ENCODE measurements at regions not wholly inside any gene's neighbourhood (a gene's known extent, or its start where the extent isn't known, plus 50 kb on each side); places are given as distances from the start of the nearest gene placed in this dataset.

DNA sequence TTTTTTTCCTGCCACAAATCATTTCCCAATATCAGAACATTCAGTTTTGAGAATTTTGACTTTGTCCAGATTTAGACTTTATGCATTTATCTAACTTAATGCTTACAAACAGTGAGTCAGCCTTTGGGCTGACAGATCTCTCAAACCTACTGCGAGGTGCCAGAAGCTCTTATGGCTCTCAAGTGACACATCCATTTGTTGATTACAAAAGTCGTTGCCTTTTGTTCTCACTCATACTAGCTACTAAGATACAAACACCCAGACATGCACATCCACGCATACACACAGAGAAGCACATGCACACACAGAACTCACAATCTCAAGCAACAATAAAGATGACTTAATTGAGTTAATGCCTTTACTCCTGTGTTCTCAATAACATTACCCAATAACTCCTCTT is 1147.5 kb downstream of the DIAPH3 start:
- no peak overlapping the region for H3K4me3 ChIP-seq (ENCODE audit: low read depth in 1 of 3, low read length in 3 of 3)
- H3K9me3 ChIP-seq (ENCODE audit: control insufficient read depth in 4 of 4, low read length in 3 of 4) = no peaks in the 10 kb centered on the region
- no peak for DNase-seq (ENCODE audit: low spot score)
- no peaks in the 10 kb centered on the region for H3K4me1 ChIP-seq (ENCODE audit: control insufficient read depth in 4 of 4, insufficient read depth in 4 of 4, low read length in 3 of 4)
- H3K27me3 ChIP-seq (ENCODE audit: control insufficient read depth in 4 of 4, insufficient read depth in 4 of 4, low read length in 3 of 4) = peaks cover 0 to 2% (median 0%) of the 10 kb centered on the region in 4 donors
- WGBS = 84% methylated on average over 3 of the region's 3 CpGs
- TF ChIP-seq RAD21 (IDR thresholded peaks at IDR 0.05) = no peak
- TF ChIP-seq, protein P1, sequence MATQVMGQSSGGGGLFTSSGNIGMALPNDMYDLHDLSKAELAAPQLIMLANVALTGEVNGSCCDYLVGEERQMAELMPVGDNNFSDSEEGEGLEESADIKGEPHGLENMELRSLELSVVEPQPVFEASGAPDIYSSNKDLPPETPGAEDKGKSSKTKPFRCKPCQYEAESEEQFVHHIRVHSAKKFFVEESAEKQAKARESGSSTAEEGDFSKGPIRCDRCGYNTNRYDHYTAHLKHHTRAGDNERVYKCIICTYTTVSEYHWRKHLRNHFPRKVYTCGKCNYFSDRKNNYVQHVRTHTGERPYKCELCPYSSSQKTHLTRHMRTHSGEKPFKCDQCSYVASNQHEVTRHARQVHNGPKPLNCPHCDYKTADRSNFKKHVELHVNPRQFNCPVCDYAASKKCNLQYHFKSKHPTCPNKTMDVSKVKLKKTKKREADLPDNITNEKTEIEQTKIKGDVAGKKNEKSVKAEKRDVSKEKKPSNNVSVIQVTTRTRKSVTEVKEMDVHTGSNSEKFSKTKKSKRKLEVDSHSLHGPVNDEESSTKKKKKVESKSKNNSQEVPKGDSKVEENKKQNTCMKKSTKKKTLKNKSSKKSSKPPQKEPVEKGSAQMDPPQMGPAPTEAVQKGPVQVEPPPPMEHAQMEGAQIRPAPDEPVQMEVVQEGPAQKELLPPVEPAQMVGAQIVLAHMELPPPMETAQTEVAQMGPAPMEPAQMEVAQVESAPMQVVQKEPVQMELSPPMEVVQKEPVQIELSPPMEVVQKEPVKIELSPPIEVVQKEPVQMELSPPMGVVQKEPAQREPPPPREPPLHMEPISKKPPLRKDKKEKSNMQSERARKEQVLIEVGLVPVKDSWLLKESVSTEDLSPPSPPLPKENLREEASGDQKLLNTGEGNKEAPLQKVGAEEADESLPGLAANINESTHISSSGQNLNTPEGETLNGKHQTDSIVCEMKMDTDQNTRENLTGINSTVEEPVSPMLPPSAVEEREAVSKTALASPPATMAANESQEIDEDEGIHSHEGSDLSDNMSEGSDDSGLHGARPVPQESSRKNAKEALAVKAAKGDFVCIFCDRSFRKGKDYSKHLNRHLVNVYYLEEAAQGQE (IDR thresholded peaks at IDR 0.05) = no peak
- TF ChIP-seq EGR1 (IDR thresholded peaks at IDR 0.05; ENCODE audit: low read depth in 2 of 2) = no peak
- no peak for TF ChIP-seq HNF4G (IDR thresholded peaks at IDR 0.05)
- TF ChIP-seq, protein P2, sequence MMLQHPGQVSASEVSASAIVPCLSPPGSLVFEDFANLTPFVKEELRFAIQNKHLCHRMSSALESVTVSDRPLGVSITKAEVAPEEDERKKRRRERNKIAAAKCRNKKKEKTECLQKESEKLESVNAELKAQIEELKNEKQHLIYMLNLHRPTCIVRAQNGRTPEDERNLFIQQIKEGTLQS (IDR thresholded peaks at IDR 0.05) = no peak
- TF ChIP-seq GABPA (IDR thresholded peaks at IDR 0.05 in 1 of 2, conservative IDR thresholded peaks at IDR 0.05 in 1 of 2) = no peak
- TF ChIP-seq HNF4A (conservative IDR thresholded peaks at IDR 0.05) = no peak
- TF ChIP-seq FOXA1 (IDR thresholded peaks at IDR 0.05) = no peak
- no peak for TF ChIP-seq RXRA (IDR thresholded peaks at IDR 0.05)
- TF ChIP-seq YY1 (IDR thresholded peaks at IDR 0.05) = no peak
- no peak for TF ChIP-seq TAF1 (conservative IDR thresholded peaks at IDR 0.05)
- TF ChIP-seq FOXA2 (IDR thresholded peaks at IDR 0.05) = no peak
- TF ChIP-seq, protein P3, sequence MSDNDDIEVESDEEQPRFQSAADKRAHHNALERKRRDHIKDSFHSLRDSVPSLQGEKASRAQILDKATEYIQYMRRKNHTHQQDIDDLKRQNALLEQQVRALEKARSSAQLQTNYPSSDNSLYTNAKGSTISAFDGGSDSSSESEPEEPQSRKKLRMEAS (IDR thresholded peaks at IDR 0.05) = no peak
- TF ChIP-seq JUND (IDR thresholded peaks at IDR 0.05) = no peak
- no peak overlapping the region for H3K27ac ChIP-seq (ENCODE audit: low read depth in 1 of 2, low read length in 2 of 2)
- H3K36me3 ChIP-seq (ENCODE audit: control insufficient read depth in 4 of 4, insufficient read depth in 3 of 4, low read depth in 1 of 4, low read length in 3 of 4) = no peaks in the 10 kb centered on the region
- no peak overlapping the region for H3K9ac ChIP-seq (ENCODE audit: low read depth in 1 of 2, low read length in 2 of 2)

DNA sequence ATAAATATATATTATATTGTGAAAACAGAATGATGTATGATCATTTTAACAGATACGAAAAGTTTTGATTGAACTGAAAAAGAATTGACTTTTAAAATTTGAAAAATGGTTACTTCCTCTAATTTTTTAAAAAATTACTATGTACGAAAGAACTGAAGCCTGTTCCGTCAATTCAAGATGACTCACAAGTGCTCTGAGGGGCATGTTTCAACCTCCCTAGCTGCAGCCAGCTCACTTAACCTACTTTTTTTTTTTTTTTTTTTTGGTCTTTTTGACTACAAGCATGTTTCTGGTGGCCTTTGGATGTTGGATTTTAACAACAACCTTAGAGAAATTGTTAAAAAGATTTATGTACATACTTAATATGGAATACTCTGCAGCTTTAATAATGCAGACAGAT is 1139.3 kb downstream of the DIAPH3 start:
- no peaks in the 10 kb centered on the region for H3K9me3 ChIP-seq (ENCODE audit: control insufficient read depth in 4 of 4, low read length in 3 of 4)
- H3K9ac ChIP-seq (ENCODE audit: low read depth in 1 of 2, low read length in 2 of 2) = no peak overlapping the region
- no peak for DNase-seq (ENCODE audit: low spot score)
- no peak overlapping the region for H3K4me3 ChIP-seq (ENCODE audit: low read depth in 1 of 3, low read length in 3 of 3)
- no peaks in the 10 kb centered on the region for H3K36me3 ChIP-seq (ENCODE audit: control insufficient read depth in 4 of 4, insufficient read depth in 3 of 4, low read depth in 1 of 4, low read length in 3 of 4)
- H3K27ac ChIP-seq (ENCODE audit: low read depth in 1 of 2, low read length in 2 of 2) = no peak overlapping the region
- TF ChIP-seq, protein P2 (IDR thresholded peaks at IDR 0.05) = no peak
- TF ChIP-seq EGR1 (IDR thresholded peaks at IDR 0.05; ENCODE audit: low read depth in 2 of 2) (no peak), HNF4G (IDR thresholded peaks at IDR 0.05) (no peak), SP1 (IDR thresholded peaks at IDR 0.05) (no peak), JUND (IDR thresholded peaks at IDR 0.05) (no peak), YY1 (IDR thresholded peaks at IDR 0.05) (no peak), NR2F2 (IDR thresholded peaks at IDR 0.05) (no peak), TAF1 (conservative IDR thresholded peaks at IDR 0.05) (no peak), FOXA2 (IDR thresholded peaks at IDR 0.05) (no peak), GABPA (IDR thresholded peaks at IDR 0.05 in 1 of 2, conservative IDR thresholded peaks at IDR 0.05 in 1 of 2) (no peak), FOXA1 (IDR thresholded peaks at IDR 0.05) (no peak)
- TF ChIP-seq, protein P4, sequence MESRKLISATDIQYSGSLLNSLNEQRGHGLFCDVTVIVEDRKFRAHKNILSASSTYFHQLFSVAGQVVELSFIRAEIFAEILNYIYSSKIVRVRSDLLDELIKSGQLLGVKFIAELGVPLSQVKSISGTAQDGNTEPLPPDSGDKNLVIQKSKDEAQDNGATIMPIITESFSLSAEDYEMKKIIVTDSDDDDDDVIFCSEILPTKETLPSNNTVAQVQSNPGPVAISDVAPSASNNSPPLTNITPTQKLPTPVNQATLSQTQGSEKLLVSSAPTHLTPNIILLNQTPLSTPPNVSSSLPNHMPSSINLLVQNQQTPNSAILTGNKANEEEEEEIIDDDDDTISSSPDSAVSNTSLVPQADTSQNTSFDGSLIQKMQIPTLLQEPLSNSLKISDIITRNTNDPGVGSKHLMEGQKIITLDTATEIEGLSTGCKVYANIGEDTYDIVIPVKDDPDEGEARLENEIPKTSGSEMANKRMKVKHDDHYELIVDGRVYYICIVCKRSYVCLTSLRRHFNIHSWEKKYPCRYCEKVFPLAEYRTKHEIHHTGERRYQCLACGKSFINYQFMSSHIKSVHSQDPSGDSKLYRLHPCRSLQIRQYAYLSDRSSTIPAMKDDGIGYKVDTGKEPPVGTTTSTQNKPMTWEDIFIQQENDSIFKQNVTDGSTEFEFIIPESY (IDR thresholded peaks at IDR 0.05) = no peak
- TF ChIP-seq, protein P1 (IDR thresholded peaks at IDR 0.05) = no peak
- TF ChIP-seq, protein P3 (IDR thresholded peaks at IDR 0.05) = no peak
- TF ChIP-seq, protein P5, sequence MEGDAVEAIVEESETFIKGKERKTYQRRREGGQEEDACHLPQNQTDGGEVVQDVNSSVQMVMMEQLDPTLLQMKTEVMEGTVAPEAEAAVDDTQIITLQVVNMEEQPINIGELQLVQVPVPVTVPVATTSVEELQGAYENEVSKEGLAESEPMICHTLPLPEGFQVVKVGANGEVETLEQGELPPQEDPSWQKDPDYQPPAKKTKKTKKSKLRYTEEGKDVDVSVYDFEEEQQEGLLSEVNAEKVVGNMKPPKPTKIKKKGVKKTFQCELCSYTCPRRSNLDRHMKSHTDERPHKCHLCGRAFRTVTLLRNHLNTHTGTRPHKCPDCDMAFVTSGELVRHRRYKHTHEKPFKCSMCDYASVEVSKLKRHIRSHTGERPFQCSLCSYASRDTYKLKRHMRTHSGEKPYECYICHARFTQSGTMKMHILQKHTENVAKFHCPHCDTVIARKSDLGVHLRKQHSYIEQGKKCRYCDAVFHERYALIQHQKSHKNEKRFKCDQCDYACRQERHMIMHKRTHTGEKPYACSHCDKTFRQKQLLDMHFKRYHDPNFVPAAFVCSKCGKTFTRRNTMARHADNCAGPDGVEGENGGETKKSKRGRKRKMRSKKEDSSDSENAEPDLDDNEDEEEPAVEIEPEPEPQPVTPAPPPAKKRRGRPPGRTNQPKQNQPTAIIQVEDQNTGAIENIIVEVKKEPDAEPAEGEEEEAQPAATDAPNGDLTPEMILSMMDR (IDR thresholded peaks at IDR 0.05; ENCODE audit: low read depth, low read length, missing input control) = no peak
- 85% methylated on average over 3 of the region's 3 CpGs for WGBS
- peaks cover 0 to 2% (median 0%) of the 10 kb centered on the region in 4 donors for H3K27me3 ChIP-seq (ENCODE audit: control insufficient read depth in 4 of 4, insufficient read depth in 4 of 4, low read length in 3 of 4)
- no peaks in the 10 kb centered on the region for H3K4me1 ChIP-seq (ENCODE audit: control insufficient read depth in 4 of 4, insufficient read depth in 4 of 4, low read length in 3 of 4)
